ENCODE measurements at regions not wholly inside any gene's neighbourhood (a gene's known extent, or its start where the extent isn't known, plus 50 kb on each side); places are given as distances from the start of the nearest gene placed in this dataset.

GRCh38 chr6:138645976-138646640 is 127.5 kb upstream of the CCDC28A start:
- Histone ChIP-seq H3K4me1 (no peaks in the 10 kb centered on the region), H3K36me3 (no peaks in the 10 kb centered on the region), H3K9me3 (no peaks in the 10 kb centered on the region), H3K27me3 (no peaks in the 10 kb centered on the region), H3K4me3 (ENCODE audit: low read depth, low read length) (no peak overlapping the region)
- DNase-seq = no peak
- TF ChIP-seq, protein P1, sequence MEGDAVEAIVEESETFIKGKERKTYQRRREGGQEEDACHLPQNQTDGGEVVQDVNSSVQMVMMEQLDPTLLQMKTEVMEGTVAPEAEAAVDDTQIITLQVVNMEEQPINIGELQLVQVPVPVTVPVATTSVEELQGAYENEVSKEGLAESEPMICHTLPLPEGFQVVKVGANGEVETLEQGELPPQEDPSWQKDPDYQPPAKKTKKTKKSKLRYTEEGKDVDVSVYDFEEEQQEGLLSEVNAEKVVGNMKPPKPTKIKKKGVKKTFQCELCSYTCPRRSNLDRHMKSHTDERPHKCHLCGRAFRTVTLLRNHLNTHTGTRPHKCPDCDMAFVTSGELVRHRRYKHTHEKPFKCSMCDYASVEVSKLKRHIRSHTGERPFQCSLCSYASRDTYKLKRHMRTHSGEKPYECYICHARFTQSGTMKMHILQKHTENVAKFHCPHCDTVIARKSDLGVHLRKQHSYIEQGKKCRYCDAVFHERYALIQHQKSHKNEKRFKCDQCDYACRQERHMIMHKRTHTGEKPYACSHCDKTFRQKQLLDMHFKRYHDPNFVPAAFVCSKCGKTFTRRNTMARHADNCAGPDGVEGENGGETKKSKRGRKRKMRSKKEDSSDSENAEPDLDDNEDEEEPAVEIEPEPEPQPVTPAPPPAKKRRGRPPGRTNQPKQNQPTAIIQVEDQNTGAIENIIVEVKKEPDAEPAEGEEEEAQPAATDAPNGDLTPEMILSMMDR (IDR thresholded peaks at IDR 0.05; ENCODE audit: low read depth, low read length) = no peak

- Histone ChIP-seq H3K4me3 (ENCODE audit: low read depth, low read length) (no peak overlapping the region), H3K4me1 (no peaks in the 10 kb centered on the region), H3K36me3 (no peaks in the 10 kb centered on the region), H3K27me3 (no peaks in the 10 kb centered on the region), H3K9me3 (no peaks in the 10 kb centered on the region)
- TF ChIP-seq, protein P1 (IDR thresholded peaks at IDR 0.05; ENCODE audit: low read depth, low read length) = no peak
- no peak for DNase-seq
These were observed 126.6 kb upstream of the CCDC28A start for GRCh38 chr6:138647006-138647405.

- Histone ChIP-seq H3K4me1 (no peaks in the 10 kb centered on the region), H3K9me3 (no peaks in the 10 kb centered on the region), H3K4me3 (ENCODE audit: low read depth, low read length) (no peak overlapping the region), H3K27me3 (no peaks in the 10 kb centered on the region), H3K36me3 (no peaks in the 10 kb centered on the region)
- TF ChIP-seq, protein P1 (IDR thresholded peaks at IDR 0.05; ENCODE audit: low read depth, low read length) = no peak
- DNase-seq = no peak
These were observed 125.4 kb upstream of the CCDC28A start for GRCh38 chr6:138648127-138648526.

DNA sequence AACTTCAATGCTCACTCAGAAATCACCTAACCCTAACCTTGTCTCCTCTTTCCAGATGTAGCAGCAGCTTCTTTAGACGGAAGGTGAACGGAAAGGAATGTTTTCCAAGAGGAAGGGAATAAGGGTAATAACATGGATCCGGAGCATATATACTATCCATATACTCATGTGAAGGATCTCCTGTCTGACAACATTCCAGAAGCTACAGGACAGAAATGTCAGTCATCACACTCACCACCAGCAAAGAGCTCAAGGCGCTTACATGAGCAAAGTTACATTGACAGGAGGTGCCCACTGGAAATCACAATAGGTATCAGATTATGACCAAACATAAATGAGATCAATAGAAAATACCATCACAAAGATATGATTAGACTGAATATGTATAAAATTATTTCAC is 122.1 kb upstream of the CCDC28A start:
- no peak overlapping the region for H3K4me3 ChIP-seq (ENCODE audit: low read depth, low read length)
- H3K36me3 ChIP-seq = no peaks in the 10 kb centered on the region
- H3K4me1 ChIP-seq = no peaks in the 10 kb centered on the region
- H3K9me3 ChIP-seq = no peaks in the 10 kb centered on the region
- no peak for DNase-seq
- H3K27me3 ChIP-seq = no peaks in the 10 kb centered on the region
- TF ChIP-seq, protein P1 (IDR thresholded peaks at IDR 0.05; ENCODE audit: low read depth, low read length) = no peak

- Histone ChIP-seq H3K9me3 (no peaks in the 10 kb centered on the region), H3K4me3 (ENCODE audit: low read depth, low read length) (no peak overlapping the region), H3K4me1 (no peaks in the 10 kb centered on the region), H3K27me3 (no peaks in the 10 kb centered on the region), H3K36me3 (no peaks in the 10 kb centered on the region)
- DNase-seq = no peak
- TF ChIP-seq, protein P1 (IDR thresholded peaks at IDR 0.05; ENCODE audit: low read depth, low read length) = no peak
These were observed 120.7 kb upstream of the CCDC28A start for GRCh38 chr6:138652824-138653223.

GRCh38 chr6:138653435-138653834 is 120.1 kb upstream of the CCDC28A start:
- DNase-seq = no peak
- no peaks in the 10 kb centered on the region for H3K9me3 ChIP-seq
- no peaks in the 10 kb centered on the region for H3K36me3 ChIP-seq
- TF ChIP-seq, protein P1 (IDR thresholded peaks at IDR 0.05; ENCODE audit: low read depth, low read length) = no peak
- no peak overlapping the region for H3K4me3 ChIP-seq (ENCODE audit: low read depth, low read length)
- H3K4me1 ChIP-seq = no peaks in the 10 kb centered on the region
- no peaks in the 10 kb centered on the region for H3K27me3 ChIP-seq

All from BE2C (cell line).